A549 (cell line): ENCODE measurements at regions not wholly inside any gene's neighbourhood (a gene's known extent, or its start where the extent isn't known, plus 50 kb on each side); places are given as distances from the start of the nearest gene placed in this dataset.

Experiments
- ATAC-seq, 2 experiments: fragments of 200-7000 bp in 1 of 2; fragments of >200 bp in 1 of 2; cut with Nextera tagmentation in 1 of 2; cut with Tn5 transposase in 1 of 2; 3 replicates each; pipeline versions ENCODE4 v1.8.0 to v1.9.1; 2018 to 2020; ENCODE audit warnings: mild to moderate bottlenecking in 1 of 2, moderate library complexity in 1 of 2
- CTCF ChIA-PET: fragments of 300-600 bp; sonication (Branson Sonifier 250); formaldehyde crosslinking; extraction: SDS; loops from one replicate; lab custom pipeline; 2021; ENCODE audit warnings: antibody characterized with exemption, inconsistent platforms; lab: Yijun Ruan, JAX
- POLR2A ChIA-PET: fragments of 350-600 bp; formaldehyde crosslinking; extraction: SDS; loops from one replicate; lab custom pipeline; 2021; ENCODE audit warnings: antibody characterized with exemption, inconsistent platforms; lab: Yijun Ruan, JAX
- DNase-seq, 2 experiments: peaks; one replicate each; pipeline versions ENCODE4 v3.0.0 to v3.0.0-alpha.2; 2011 to 2016; ENCODE audit warnings: low read depth in 1 of 2, low spot score in 1 of 2
- FAIRE-seq: peaks from 2 replicates; lab custom pipeline; 2011; peaks lifted over from hg19 to GRCh38; lab: Jason Lieb, UNC
- H3K27ac ChIP-seq, 2 experiments: fragments of >200 bp; sonication (Bioruptor Twin); formaldehyde crosslinking; 3 replicates each; pipeline ENCODE4 v1.5.1; 2016 to 2017
- H3K4me1 ChIP-seq: fragments of >200 bp; sonication (Bioruptor Twin); formaldehyde crosslinking; 3 replicates; pipeline ENCODE4 v1.6.1; 2016
- H3K4me2 ChIP-seq: fragments of >200 bp; sonication (Bioruptor Twin); formaldehyde crosslinking; 3 replicates; pipeline ENCODE4 v1.6.1; 2016
- H3K4me3 ChIP-seq: fragments of >200 bp; sonication (Bioruptor Twin); formaldehyde crosslinking; 3 replicates; pipeline ENCODE4 v1.5.1; 2016
- H3K9me3 ChIP-seq: fragments of >200 bp; sonication (Bioruptor Twin); formaldehyde crosslinking; 3 replicates; pipeline ENCODE4 v1.6.1; 2016
- BHLHE40 ChIP-seq: IDR thresholded peaks from 2 replicates; pipeline ENCODE4 v1.6.1; 2012; ENCODE audit warnings: low read depth, low read length, inconsistent platforms
- CBX2 ChIP-seq: fragments of 200-600 bp; sonication (generic); IDR thresholded peaks from 2 replicates; pipeline ENCODE4 v1.6.1; 2016; ENCODE audit warnings: low read depth, mild to moderate bottlenecking, borderline replicate concordance
- CBX8 ChIP-seq: fragments of 200-600 bp; sonication (generic); IDR thresholded peaks from 2 replicates; pipeline ENCODE4 v1.6.1; 2016
- E2F6 ChIP-seq: IDR thresholded peaks from 2 replicates; pipeline ENCODE4 v1.6.1; 2012; ENCODE audit warnings: low read depth, borderline replicate concordance
- EP300 ChIP-seq, 2 experiments: fragments of >200 bp; sonication (Bioruptor Twin); formaldehyde crosslinking; IDR thresholded peaks; 2 replicates in 1 of 2; 3 replicates in 1 of 2; pipeline ENCODE4 v1.6.1; 2016 to 2017
- ESRRA ChIP-seq: fragments of 150-350 bp; IDR thresholded peaks from 2 replicates; pipeline ENCODE4 v1.6.1; 2014; ENCODE audit warnings: mild to moderate bottlenecking, low read length, borderline replicate concordance
- FOSL2 ChIP-seq, 2 experiments: fragments of 450-650 bp in 1 of 2; fragments of >200 bp in 1 of 2; sonication (Bioruptor Twin) in 1 of 2; formaldehyde crosslinking; IDR thresholded peaks; 2 replicates each; pipeline versions ENCODE4 v1.5.0 to v1.6.1; 2016 to 2020; ENCODE audit warnings: mild to moderate bottlenecking in 1 of 2, moderate library complexity in 1 of 2
- GATA3 ChIP-seq: IDR thresholded peaks from 2 replicates; pipeline ENCODE4 v1.6.1; 2012; ENCODE audit warnings: borderline replicate concordance
- HDAC2 ChIP-seq: fragments of 200-600 bp; sonication (generic); IDR thresholded peaks from 2 replicates; pipeline ENCODE4 v1.6.1; 2016
- HMGXB4 ChIP-seq: fragments of 250-450 bp; sonication (Bioruptor Pico); IDR thresholded peaks from 2 replicates; pipeline ENCODE4 v1.5.0; 2021; ENCODE audit warnings: mild to moderate bottlenecking, moderate library complexity, borderline replicate concordance
- HOXA7 ChIP-seq: fragments of 250-450 bp; sonication (Bioruptor Pico); IDR thresholded peaks from 2 replicates; pipeline ENCODE4 v1.5.0; 2020; ENCODE audit warnings: mild to moderate bottlenecking, moderate library complexity
- HOXB5 ChIP-seq: fragments of 250-450 bp; sonication (Bioruptor Pico); IDR thresholded peaks from 2 replicates; pipeline ENCODE4 v1.5.0; 2020; ENCODE audit warnings: mild to moderate bottlenecking, moderate library complexity
- KDM1A ChIP-seq: fragments of 200-600 bp; sonication (generic); IDR thresholded peaks from 2 replicates; pipeline ENCODE4 v1.6.1; 2016; ENCODE audit warnings: low read depth, mild to moderate bottlenecking
- KDM5A ChIP-seq: fragments of 200-600 bp; sonication (generic); IDR thresholded peaks from 2 replicates; pipeline ENCODE4 v1.6.1; 2016; ENCODE audit warnings: antibody characterized with exemption, mild to moderate bottlenecking
- MAZ ChIP-seq: fragments of 150-350 bp; IDR thresholded peaks from 2 replicates; pipeline ENCODE4 v1.6.1; 2014; ENCODE audit warnings: antibody characterized with exemption, low read depth, low read length, borderline replicate concordance
- PHF8 ChIP-seq: fragments of 200-600 bp; sonication (generic); IDR thresholded peaks from 2 replicates; pipeline ENCODE4 v1.6.1; 2016; ENCODE audit warnings: low read depth, mild to moderate bottlenecking, antibody characterized with exemption, moderate library complexity, borderline replicate concordance
- RAD21 ChIP-seq, 2 experiments: fragments of >200 bp in 1 of 2; sonication (Bioruptor Twin) in 1 of 2; formaldehyde crosslinking in 1 of 2; IDR thresholded peaks in 1 of 2; conservative IDR thresholded peaks in 1 of 2; 2 replicates in 1 of 2; 3 replicates in 1 of 2; pipeline ENCODE4 v1.6.1; 2012 to 2018; ENCODE audit warnings: inconsistent platforms in 1 of 2
- TFCP2L1 ChIP-seq: fragments of 250-450 bp; sonication (Bioruptor Pico); IDR thresholded peaks from 2 replicates; pipeline ENCODE4 v1.5.0; 2021; ENCODE audit warnings: mild to moderate bottlenecking
- USF2 ChIP-seq: fragments of 450-650 bp; IDR thresholded peaks from 2 replicates; pipeline ENCODE4 v1.6.1; 2014; ENCODE audit warnings: antibody characterized with exemption
- ZFP36 ChIP-seq: fragments of 450-650 bp; IDR thresholded peaks from 2 replicates; pipeline ENCODE4 v1.6.1; 2014; ENCODE audit warnings: borderline replicate concordance; ENCODE audit not compliant: partially characterized antibody
- ZNF302 ChIP-seq: fragments of 250-450 bp; sonication (Bioruptor Pico); IDR thresholded peaks from 2 replicates; pipeline ENCODE4 v1.9.0; 2021; ENCODE audit warnings: inconsistent platforms, mild to moderate bottlenecking, moderate library complexity
- ZSCAN20 ChIP-seq: fragments of 250-450 bp; sonication (Bioruptor Pico); IDR thresholded peaks from 2 replicates; pipeline ENCODE4 v1.8.0; 2022; ENCODE audit warnings: mild to moderate bottlenecking, moderate library complexity
- WGBS: methylation state at CpG from one replicate; pipeline ENCODE4 v1.1.6; 2017; ENCODE audit errors: missing lambda C conversion rate; 5-methylcytosine and 5-hydroxymethylcytosine counted together
- TF ChIP-seq, protein P1 (sequence below): fragments of >200 bp; sonication (Bioruptor Twin); formaldehyde crosslinking; IDR thresholded peaks from 2 replicates; pipeline ENCODE4 v1.6.1; 2016
- TF ChIP-seq, protein P2 (sequence below): fragments of 250-450 bp; sonication (Bioruptor Pico); IDR thresholded peaks from 2 replicates; pipeline ENCODE4 v1.5.0; 2020; ENCODE audit warnings: low read depth, mild to moderate bottlenecking, moderate library complexity

- H3K4me3 ChIP-seq = no peak overlapping the region
- ATAC-seq = no peak
- WGBS = 35% methylated on average over 2 of the region's 2 CpGs
- H3K9me3 ChIP-seq = no peaks in the 10 kb centered on the region
- H3K27ac ChIP-seq = no peak overlapping the region
- TF ChIP-seq HOXA7 (CRISPR knock-in tag) (no peak), EP300 (IDR thresholded peaks at IDR 0.05) (no peak), ZSCAN20 (no peak), BHLHE40 (no peak), FOSL2 (IDR thresholded peaks at IDR 0.05) (no peak), FOSL2 (CRISPR knock-in tag; IDR thresholded peaks at IDR 0.05) (no peak), ZNF302 (no peak), USF2 (no peak), ZFP36 (no peak), E2F6 (no peak), RAD21 (conservative IDR thresholded peaks at IDR 0.05 in 1 of 2, IDR thresholded peaks at IDR 0.05 in 1 of 2) (no peak), ESRRA (no peak), KDM5A (no peak), PHF8 (no peak), HOXB5 (no peak), HDAC2 (no peak), CBX2 (no peak), GATA3 (no peak)
- TF ChIP-seq, protein P1, sequence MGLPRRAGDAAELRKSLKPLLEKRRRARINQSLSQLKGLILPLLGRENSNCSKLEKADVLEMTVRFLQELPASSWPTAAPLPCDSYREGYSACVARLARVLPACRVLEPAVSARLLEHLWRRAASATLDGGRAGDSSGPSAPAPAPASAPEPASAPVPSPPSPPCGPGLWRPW = no peak
- TF ChIP-seq, all 56 proteins: peak for 0
- DNase-seq (no peak), FAIRE-seq (no peak)
- CTCF ChIA-PET = no interaction called here
- no peak overlapping the region for H3K4me2 ChIP-seq
- POLR2A ChIA-PET = no interaction called here
- H3K4me1 ChIP-seq = no peaks in the 10 kb centered on the region
Measured at GRCh38 chr13:63514886-63515285, 2099.2 kb upstream of the PCDH20 start.

- 52% methylated on average over 7 of the region's 8 CpGs for WGBS
Measured at GRCh38 chr13:63512095-63512494, 2096.4 kb upstream of the PCDH20 start.

More at GRCh38 chr13:63512095-63512494, 2096.4 kb upstream of the PCDH20 start:
- Histone ChIP-seq H3K4me3 (no peak overlapping the region), H3K9me3 (no peaks in the 10 kb centered on the region), H3K4me2 (no peak overlapping the region)
- POLR2A ChIA-PET = no interaction called here
- CTCF ChIA-PET = no interaction called here
- no peak for TF ChIP-seq HMGXB4 (CRISPR knock-in tag)
- TF ChIP-seq TFCP2L1 (CRISPR knock-in tag) = no peak
- no peak for TF ChIP-seq MAZ
- no peak for TF ChIP-seq CBX8
- TF ChIP-seq, protein P2, sequence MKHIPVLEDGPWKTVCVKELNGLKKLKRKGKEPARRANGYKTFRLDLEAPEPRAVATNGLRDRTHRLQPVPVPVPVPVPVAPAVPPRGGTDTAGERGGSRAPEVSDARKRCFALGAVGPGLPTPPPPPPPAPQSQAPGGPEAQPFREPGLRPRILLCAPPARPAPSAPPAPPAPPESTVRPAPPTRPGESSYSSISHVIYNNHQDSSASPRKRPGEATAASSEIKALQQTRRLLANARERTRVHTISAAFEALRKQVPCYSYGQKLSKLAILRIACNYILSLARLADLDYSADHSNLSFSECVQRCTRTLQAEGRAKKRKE (CRISPR knock-in tag) = no peak
- TF ChIP-seq KDM1A = no peak
- TF ChIP-seq, all 56 proteins: peak for 0
- no peak for ATAC-seq
- no peak for FAIRE-seq
- H3K4me1 ChIP-seq = no peaks in the 10 kb centered on the region
- no peak overlapping the region for H3K27ac ChIP-seq
- no peak for DNase-seq
